ENCODE measurements at regions not wholly inside any gene's neighbourhood (a gene's known extent, or its start where the extent isn't known, plus 50 kb on each side); places are given as distances from the start of the nearest gene placed in this dataset.
"Not testable (repeated sequence)": the region's sequence is repeated elsewhere in the genome, so short reads cannot be mapped to it uniquely, and the experiment has no call there.

- H3K27ac Mint-ChIP-seq, result no peak overlapping the region
- H3K4me3 Mint-ChIP-seq, result no peak overlapping the region
- H3K27me3 Mint-ChIP-seq, result peaks cover 7% of the 10 kb centered on the region
- no peaks in the 10 kb centered on the region for H3K36me3 Mint-ChIP-seq
- peaks cover 0 to 3% (median 0%) of the 10 kb centered on the region in 3 donors for H3K9me3 Mint-ChIP-seq
- H3K4me1 Mint-ChIP-seq, result no peaks in the 10 kb centered on the region
Observed at GRCh38 chr13:97885641-97886040, 67.8 kb upstream of the IPO5 start.

- no peak overlapping the region for H3K27ac Mint-ChIP-seq
- peaks cover 2 to 3% (median 2%) of the 10 kb centered on the region in 3 donors for H3K9me3 Mint-ChIP-seq
- H3K4me1 Mint-ChIP-seq, result no peaks in the 10 kb centered on the region
- H3K4me3 Mint-ChIP-seq, result no peak overlapping the region
- H3K36me3 Mint-ChIP-seq, result no peaks in the 10 kb centered on the region
- peaks cover 5% of the 10 kb centered on the region for H3K27me3 Mint-ChIP-seq
Observed at GRCh38 chr13:97889803-97890202, 63.7 kb upstream of the IPO5 start.

DNA sequence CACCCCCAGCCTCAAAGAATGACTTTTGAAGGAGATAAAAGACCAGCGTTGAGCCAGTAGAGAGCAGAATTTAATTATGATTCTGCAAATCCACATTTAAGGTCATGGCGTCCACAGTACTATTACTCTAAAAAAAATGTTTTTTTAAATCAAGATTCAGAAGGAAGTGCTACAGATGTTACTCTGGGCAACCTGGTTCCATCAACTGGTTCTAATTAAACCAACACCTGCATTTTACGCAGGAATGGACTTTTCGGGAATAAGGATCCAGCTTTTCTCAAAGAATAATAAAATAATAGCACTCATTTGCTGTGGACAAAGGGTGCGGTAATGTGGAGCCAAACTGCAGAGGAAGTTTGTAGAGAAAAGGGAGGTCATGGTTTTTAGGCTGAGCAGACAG, 62.9 kb upstream of the IPO5 start:
- peaks cover 3 to 5% (median 4%) of the 10 kb centered on the region in 3 donors for H3K9me3 Mint-ChIP-seq
- no peaks in the 10 kb centered on the region for H3K4me1 Mint-ChIP-seq
- H3K27me3 Mint-ChIP-seq, result peaks cover 5% of the 10 kb centered on the region
- H3K36me3 Mint-ChIP-seq, result no peaks in the 10 kb centered on the region
- no peak overlapping the region for H3K4me3 Mint-ChIP-seq
- H3K27ac Mint-ChIP-seq, result no peak overlapping the region

DNA sequence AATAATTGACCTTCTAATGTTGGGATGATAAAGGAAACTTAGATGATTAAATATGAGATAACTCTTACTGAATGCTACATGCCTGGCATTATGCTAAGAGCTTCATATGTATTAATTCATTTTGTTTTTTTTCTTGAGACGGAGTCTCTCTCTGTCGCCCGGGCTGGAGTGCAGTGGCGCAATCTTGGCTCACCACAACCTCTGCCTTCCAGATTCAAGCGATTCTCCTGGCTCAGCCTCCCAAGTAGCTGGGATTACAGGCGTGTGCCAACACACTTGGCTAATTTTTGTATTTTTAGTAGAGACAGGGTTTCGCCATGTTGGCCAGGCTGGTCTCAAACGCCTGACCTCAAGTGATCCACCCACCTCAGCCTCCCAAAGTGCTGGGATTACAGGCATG, 61.5 kb upstream of the IPO5 start:
- H3K9me3 Mint-ChIP-seq, H3K27ac Mint-ChIP-seq, H3K4me1 Mint-ChIP-seq, H3K4me3 Mint-ChIP-seq, H3K36me3 Mint-ChIP-seq, H3K27me3 Mint-ChIP-seq: not testable (repeated sequence)

DNA sequence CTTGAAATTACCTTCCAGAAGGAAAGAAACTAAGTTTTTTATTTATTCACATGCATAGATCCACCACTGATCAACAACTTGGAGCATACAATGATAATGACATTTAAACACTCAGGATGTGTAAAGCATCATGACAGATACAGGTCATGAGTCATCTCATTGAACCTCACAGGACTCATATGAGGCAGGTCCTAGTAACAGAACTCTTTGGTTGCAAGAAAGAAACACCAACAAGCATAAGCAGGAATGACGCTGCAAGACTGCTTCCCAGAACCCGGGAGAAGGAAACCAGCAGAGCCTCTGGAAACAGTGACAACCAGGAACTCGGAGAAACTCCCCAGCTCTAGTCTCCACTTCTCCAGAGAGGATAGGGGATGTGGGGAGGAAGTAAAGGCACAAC, 60.8 kb upstream of the IPO5 start:
- H3K4me1 Mint-ChIP-seq, result no peaks in the 10 kb centered on the region
- peaks cover 4 to 9% (median 9%) of the 10 kb centered on the region in 3 donors for H3K9me3 Mint-ChIP-seq
- H3K27ac Mint-ChIP-seq, result no peak overlapping the region
- no peaks in the 10 kb centered on the region for H3K36me3 Mint-ChIP-seq
- H3K4me3 Mint-ChIP-seq, result no peak overlapping the region
- peaks cover 5% of the 10 kb centered on the region for H3K27me3 Mint-ChIP-seq

DNA sequence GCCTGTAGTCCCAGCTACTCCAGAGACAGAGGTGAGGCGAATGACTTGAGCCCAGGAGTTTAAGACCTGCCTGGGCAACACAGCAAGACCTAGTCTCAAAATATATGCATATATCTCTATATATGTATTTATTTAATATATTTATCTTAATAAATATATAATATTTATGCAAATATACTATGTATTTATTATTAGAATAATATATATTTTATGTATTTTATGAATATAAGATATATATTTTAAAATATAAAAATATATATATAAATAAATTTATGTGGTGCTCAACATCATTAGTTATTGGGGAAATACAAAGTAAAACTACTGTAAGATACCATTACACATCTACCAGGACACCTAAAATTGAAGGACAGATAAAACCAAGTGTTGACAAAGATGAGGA, 58.1 kb upstream of the IPO5 start:
- no peak overlapping the region for H3K4me3 Mint-ChIP-seq

DNA sequence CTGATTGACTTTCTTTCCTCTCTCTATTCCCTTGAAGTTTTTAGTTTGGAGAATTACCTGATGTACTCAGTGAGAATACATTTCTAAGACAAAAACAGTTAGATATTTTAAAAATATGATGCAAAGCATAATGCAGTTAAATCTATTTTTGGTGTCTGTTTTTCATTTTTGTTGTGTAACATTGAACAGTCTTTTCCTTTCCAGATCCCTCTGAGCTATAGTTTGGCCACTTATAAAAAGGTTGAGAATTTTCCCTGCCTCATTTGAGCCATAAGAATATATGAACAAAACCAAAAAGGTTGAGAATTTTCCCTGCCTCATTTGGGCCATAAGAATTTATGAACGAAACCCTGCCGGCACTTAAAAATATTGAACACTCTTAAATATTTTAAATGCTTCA, 57.0 kb upstream of the IPO5 start:
- H3K27me3 Mint-ChIP-seq, result peaks cover 5% of the 10 kb centered on the region
- no peak overlapping the region for H3K27ac Mint-ChIP-seq
- H3K4me1 Mint-ChIP-seq, result no peaks in the 10 kb centered on the region
- no peak overlapping the region for H3K4me3 Mint-ChIP-seq
- no peaks in the 10 kb centered on the region for H3K36me3 Mint-ChIP-seq
- H3K9me3 Mint-ChIP-seq, result peaks cover 4 to 9% (median 7%) of the 10 kb centered on the region in 3 donors

More for the DNA sequence above, 58.1 kb upstream of the IPO5 start:
- Mint-ChIP-seq H3K27me3 (peaks cover 6% of the 10 kb centered on the region), H3K36me3 (no peaks in the 10 kb centered on the region), H3K9me3 (peaks cover 4 to 9% (median 7%) of the 10 kb centered on the region in 3 donors), H3K27ac (no peak overlapping the region), H3K4me1 (no peaks in the 10 kb centered on the region)

DNA sequence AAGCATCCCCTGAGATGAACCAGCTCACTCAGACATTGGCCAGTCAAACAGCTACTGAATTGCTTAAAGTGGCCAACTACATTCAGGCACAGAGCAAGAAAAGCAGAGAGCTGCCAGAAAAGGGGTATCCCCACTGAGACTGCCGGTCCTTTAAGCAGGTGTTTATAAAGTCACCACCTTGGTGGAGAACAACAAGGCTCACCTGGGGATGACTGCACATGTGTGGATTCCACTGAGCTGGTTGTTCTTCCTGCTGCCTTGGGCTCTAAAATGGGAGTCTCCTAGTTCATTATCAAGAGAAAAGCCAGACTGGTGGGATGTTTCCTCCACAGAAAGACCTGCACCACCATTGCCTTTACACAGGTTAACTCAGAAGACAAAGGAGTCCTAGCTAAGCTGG, 51.8 kb upstream of the IPO5 start:
- Mint-ChIP-seq H3K27ac (no peak overlapping the region), H3K9me3 (peaks cover 2 to 5% (median 3%) of the 10 kb centered on the region in 3 donors), H3K36me3 (peaks cover 2% of the 10 kb centered on the region), H3K4me3 (no peak overlapping the region), H3K4me1 (no peaks in the 10 kb centered on the region), H3K27me3 (peaks cover 2% of the 10 kb centered on the region)

Data from IgD-negative memory B cell (primary cell).